ENCODE measurements at regions not wholly inside any gene's neighbourhood (a gene's known extent, or its start where the extent isn't known, plus 50 kb on each side); places are given as distances from the start of the nearest gene placed in this dataset.

- TF ChIP-seq CTCF (IDR thresholded peaks at IDR 0.05; ENCODE audit: control extremely low read depth in 1 of 3, insufficient read depth in 1 of 3, low read depth in 1 of 3, low read length in 3 of 3) (no peak), BACH1 (IDR thresholded peaks at IDR 0.05; ENCODE audit: low read length) (no peak), TAF1 (IDR thresholded peaks at IDR 0.05; ENCODE audit: low read depth, low read length) (no peak), RBBP5 (IDR thresholded peaks at IDR 0.05; ENCODE audit: borderline replicate concordance, low read depth, low read length) (no peak), EP300 (IDR thresholded peaks at IDR 0.05; ENCODE audit: borderline replicate concordance in 1 of 2, low read depth in 2 of 2, low read length in 2 of 2) (no peak), KDM5A (IDR thresholded peaks at IDR 0.05; ENCODE audit: low read length) (no peak), RAD21 (IDR thresholded peaks at IDR 0.05 in 1 of 2, conservative IDR thresholded peaks at IDR 0.05 in 1 of 2; ENCODE audit: low read depth in 2 of 2, low read length in 2 of 2) (no peak), SIN3A (conservative IDR thresholded peaks at IDR 0.05 in 1 of 2, IDR thresholded peaks at IDR 0.05 in 1 of 2; ENCODE audit: low read depth in 1 of 2, low read length in 2 of 2) (no peak), ASH2L (IDR thresholded peaks at IDR 0.05; ENCODE audit: low read length) (no peak), GTF2F1 (IDR thresholded peaks at IDR 0.05; ENCODE audit: borderline replicate concordance, low read depth, low read length) (no peak), POLR2A (IDR thresholded peaks at IDR 0.05; ENCODE audit: control extremely low read depth in 1 of 2, low read depth in 2 of 2, low read length in 2 of 2) (no peak), USF2 (IDR thresholded peaks at IDR 0.05; ENCODE audit: low read length) (no peak)
Observed at GRCh38 chr4:185997296-185997695, 71.7 kb upstream of the TLR3 start.

Measured in H1 (cell line).